ENCODE measurements at regions not wholly inside any gene's neighbourhood (a gene's known extent, or its start where the extent isn't known, plus 50 kb on each side); places are given as distances from the start of the nearest gene placed in this dataset.

- TF ChIP-seq POLR2A (IDR thresholded peaks at IDR 0.05) = no peak
- no peak for TF ChIP-seq CTCF (IDR thresholded peaks at IDR 0.05)
Observed at GRCh38 chr2:7189106-7189505, 271.9 kb downstream of the RNF144A start.

Data from heart left ventricle (tissue), 13 donors.